LNCaP clone FGC (cell line): ENCODE measurements at regions not wholly inside any gene's neighbourhood (a gene's known extent, or its start where the extent isn't known, plus 50 kb on each side); places are given as distances from the start of the nearest gene placed in this dataset.

Experiments used
- DNase-seq: peaks from one replicate; pipeline ENCODE4 v3.0.0-alpha.2; 2011; ENCODE audit warnings: low read depth
- H3K4me3 ChIP-seq: 2 replicates; pipeline ENCODE4 v1.5.1; 2011; ENCODE audit warnings: mild to moderate bottlenecking, low read depth, low read length, control low read depth
- TF ChIP-seq, protein P1 (sequence below): IDR thresholded peaks from 2 replicates; pipeline ENCODE4 v1.5.1; 2012; ENCODE audit warnings: mild to moderate bottlenecking; ENCODE audit not compliant: control insufficient read depth, insufficient read depth; ENCODE audit errors: extremely low read depth

DNA sequence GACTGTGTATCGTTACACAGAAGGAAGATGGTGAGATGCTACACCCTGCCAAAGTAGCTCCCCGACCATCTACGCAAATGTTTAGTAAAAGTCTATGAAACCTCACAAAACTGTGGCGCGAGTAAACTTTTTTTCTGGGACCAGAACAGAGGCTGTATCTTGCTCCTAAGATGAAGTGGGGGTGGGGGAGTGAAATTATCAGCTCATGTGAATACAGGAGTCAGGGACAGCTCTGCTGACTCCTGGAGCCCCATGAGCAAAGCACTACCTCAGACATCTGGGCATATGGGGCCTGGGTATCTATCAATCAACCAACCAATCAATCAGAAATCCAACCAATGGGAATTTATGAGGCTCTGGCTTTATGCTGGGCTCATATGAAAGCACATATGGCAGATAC is 138.6 kb upstream of the RANBP3L start:
- H3K4me3 ChIP-seq: no peak overlapping the region
- DNase-seq: no peak
- TF ChIP-seq, protein P1, sequence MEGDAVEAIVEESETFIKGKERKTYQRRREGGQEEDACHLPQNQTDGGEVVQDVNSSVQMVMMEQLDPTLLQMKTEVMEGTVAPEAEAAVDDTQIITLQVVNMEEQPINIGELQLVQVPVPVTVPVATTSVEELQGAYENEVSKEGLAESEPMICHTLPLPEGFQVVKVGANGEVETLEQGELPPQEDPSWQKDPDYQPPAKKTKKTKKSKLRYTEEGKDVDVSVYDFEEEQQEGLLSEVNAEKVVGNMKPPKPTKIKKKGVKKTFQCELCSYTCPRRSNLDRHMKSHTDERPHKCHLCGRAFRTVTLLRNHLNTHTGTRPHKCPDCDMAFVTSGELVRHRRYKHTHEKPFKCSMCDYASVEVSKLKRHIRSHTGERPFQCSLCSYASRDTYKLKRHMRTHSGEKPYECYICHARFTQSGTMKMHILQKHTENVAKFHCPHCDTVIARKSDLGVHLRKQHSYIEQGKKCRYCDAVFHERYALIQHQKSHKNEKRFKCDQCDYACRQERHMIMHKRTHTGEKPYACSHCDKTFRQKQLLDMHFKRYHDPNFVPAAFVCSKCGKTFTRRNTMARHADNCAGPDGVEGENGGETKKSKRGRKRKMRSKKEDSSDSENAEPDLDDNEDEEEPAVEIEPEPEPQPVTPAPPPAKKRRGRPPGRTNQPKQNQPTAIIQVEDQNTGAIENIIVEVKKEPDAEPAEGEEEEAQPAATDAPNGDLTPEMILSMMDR: no peak

DNA sequence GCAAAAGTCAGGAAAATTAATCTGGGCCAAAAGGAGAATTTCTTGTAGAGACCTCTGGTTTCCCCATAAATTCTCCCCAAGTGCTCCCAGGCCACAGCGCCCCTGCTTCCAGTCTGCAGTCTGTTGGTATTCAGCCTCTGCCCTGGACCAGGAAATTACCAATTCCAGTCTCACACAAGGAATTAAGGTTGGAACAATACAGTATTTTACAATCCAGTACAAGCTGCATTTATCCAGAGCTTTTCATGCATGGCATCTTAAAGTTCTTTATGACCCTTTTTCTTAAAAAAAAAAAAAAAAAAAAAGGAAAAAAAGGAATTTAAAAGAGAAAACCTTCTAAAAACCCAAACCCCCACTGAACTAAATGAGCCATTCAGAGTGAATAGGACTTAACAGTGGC is 139.6 kb upstream of the RANBP3L start:
- no peak overlapping the region for H3K4me3 ChIP-seq
- no peak for DNase-seq
- TF ChIP-seq, protein P1: no peak

DNA sequence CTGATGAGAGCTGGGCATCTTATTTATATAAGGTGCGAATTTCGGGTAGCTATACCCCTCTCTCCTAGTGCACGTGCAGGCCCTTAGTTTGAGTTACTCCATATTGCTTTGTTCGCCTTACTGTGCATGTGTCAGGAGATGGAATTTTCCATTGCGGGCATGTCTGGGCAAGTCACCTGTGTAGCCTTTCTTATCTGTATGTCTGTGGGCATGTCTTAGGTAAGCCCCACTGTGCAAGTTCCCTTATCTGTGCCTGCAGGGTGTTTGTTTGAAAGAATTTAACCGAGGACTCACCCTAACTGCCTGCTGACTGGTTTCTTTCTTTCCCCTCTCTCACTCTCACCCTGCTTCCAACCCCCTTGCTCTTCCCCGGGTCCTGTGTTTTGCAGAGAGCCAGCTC is 140.7 kb upstream of the RANBP3L start:
- TF ChIP-seq, protein P1: no peak
- DNase-seq: no peak

DNA sequence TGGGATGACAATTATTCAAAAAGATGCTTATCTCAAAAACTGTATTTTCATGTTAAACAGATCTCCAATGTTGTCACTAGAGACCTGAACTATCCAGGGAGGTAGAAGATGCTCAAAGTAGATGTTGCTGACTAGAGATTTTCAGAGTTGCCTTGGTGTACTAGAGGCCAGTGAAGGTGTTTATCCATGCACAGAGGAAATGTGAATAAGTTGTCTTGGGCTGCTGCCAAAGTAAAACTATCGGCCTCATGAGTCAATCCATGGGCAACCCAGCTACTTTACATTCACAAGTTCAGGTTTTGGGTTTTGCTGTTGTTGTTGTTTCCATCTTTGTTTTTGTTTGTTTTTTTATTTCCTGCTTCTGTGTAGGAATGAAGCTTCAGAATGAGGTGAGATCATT is 141.1 kb upstream of the RANBP3L start:
- DNase-seq: no peak
- TF ChIP-seq, protein P1: no peak
- no peak overlapping the region for H3K4me3 ChIP-seq

More for the DNA sequence above, 140.7 kb upstream of the RANBP3L start:
- H3K4me3 ChIP-seq: no peak overlapping the region

DNA sequence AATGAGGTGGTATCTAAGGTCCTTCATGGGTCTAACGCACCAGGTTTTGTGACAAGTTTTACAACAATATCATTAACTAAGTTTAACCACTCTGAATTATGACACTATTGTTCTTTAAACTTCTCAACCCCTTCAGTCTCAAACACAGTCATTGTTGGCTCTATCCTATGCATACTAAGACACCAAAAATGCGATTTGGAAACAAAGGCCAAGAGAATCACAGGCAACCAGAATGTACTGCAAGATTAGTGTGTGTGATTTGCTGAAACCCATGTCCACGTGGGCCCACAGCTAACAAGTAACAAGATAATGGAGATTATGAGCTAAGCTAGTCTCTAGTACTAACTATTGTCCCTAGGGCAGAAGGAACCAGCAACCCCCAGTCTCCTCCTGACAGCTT is 142.2 kb upstream of the RANBP3L start:
- no peak for DNase-seq
- TF ChIP-seq, protein P1: no peak

DNA sequence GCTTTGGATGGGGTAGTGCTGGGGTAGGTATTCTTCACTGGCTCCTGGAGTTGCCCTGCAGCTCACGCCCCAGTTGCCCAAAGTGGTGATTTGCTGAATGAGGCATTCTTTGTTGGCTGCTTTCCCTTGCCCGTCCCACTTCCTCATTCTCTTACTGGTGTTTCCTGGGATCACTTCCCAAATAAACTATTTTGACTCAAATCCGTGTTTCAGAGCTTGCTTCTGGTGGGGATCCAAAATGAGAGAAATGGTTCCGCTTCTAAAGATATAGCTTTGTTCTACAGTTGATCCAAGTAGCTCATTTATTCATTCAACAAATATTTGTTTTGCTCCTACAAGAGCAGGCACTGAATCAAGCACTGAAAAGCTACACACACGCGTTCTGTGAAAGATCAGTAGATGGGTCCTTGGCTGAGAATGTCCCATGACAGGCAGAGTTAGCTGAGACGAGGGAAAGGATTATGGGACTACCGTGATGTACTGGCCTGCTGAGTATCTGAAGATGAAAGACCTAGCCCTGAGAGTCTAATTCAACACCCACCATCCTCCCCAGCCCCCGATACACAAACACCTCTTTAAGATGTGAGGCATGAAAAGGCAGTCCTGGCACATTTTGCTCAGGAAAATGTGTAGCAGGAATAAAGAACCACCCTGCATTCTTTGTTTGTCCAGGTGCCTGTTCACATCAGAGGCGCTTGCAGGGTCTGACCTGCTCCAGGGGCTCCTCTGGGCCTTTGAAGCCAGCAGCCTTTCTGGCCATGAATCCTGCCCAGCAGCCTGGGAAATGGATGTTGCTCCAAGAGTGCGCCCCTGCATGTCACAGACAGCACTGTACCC is 143.1 kb upstream of the RANBP3L start:
- H3K4me3 ChIP-seq: no peak overlapping the region
- TF ChIP-seq, protein P1: no peak
- peak; percentile 56 for DNase-seq

More for the DNA sequence above, 142.2 kb upstream of the RANBP3L start:
- no peak overlapping the region for H3K4me3 ChIP-seq

DNA sequence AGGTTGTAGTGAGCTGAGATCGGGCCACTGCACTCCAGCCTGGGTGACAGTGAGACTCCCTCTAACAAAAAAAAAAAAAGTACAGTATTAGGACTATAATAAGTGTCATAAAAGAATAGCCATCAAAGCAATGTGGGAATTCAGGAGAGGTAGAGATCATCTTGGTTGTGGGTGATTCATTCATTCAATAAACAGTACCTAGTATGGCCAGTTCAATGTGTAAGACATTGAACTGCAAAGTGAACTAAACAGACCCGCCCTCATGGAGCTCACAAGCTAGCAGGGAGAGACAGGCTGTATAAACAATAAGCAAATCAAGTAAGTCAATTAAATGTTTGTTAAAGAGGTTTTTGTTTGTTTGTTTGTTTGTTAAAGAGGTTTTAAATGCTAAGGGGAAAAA is 146.1 kb upstream of the RANBP3L start:
- H3K4me3 ChIP-seq: no peak overlapping the region
- DNase-seq: no peak
- TF ChIP-seq, protein P1: no peak
